ENCODE measurements at regions not wholly inside any gene's neighbourhood (a gene's known extent, or its start where the extent isn't known, plus 50 kb on each side); places are given as distances from the start of the nearest gene placed in this dataset.

DNA sequence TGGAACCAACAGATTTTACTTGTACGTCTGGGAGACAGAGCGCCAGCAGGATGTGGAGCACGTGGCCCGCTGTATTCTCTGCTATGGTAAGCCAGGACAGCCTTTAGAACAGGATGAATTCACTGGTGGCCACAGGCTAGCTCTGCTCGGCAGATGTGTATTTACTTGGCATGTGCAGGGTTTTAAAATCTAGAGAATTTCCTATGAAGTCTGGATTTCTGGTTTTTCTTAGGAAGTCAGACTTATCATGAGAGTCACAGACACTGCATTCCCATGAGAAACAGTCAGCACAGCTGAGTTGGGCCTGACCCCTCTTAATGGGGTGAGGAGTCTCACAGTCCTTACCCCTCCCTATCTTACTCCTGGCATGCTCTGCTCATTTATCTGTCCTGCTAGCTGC is 84.6 kb upstream of the COL6A5 start:
- Histone ChIP-seq H3K4me2 (ENCODE audit: low read length) (no peak overlapping the region), H3K27ac (ENCODE audit: low read length) (no peak overlapping the region), H3K9me2 (ENCODE audit: insufficient read depth, low read length) (no peaks in the 10 kb centered on the region), H3K9me3 (ENCODE audit: low read length) (no peaks in the 10 kb centered on the region), H2AFZ (ENCODE audit: low read depth, low read length) (no peak overlapping the region), H3F3A (ENCODE audit: insufficient read depth, low read length, poor library complexity, severe bottlenecking) (no peaks in the 10 kb centered on the region), H3K27me3 (ENCODE audit: insufficient read depth, low read depth, low read length) (no peaks in the 10 kb centered on the region), H3K79me2 (replicated peaks; ENCODE audit: insufficient read depth, low read length) (no peaks in the 10 kb centered on the region), H4K20me1 (ENCODE audit: insufficient read depth) (no peaks in the 10 kb centered on the region), H3K36me3 (ENCODE audit: insufficient read depth, low read length) (no peaks in the 10 kb centered on the region), H3K9ac (ENCODE audit: low read length) (no peak overlapping the region), H3K4me3 (ENCODE audit: low read length) (no peak overlapping the region)
- TF ChIP-seq, protein P1, sequence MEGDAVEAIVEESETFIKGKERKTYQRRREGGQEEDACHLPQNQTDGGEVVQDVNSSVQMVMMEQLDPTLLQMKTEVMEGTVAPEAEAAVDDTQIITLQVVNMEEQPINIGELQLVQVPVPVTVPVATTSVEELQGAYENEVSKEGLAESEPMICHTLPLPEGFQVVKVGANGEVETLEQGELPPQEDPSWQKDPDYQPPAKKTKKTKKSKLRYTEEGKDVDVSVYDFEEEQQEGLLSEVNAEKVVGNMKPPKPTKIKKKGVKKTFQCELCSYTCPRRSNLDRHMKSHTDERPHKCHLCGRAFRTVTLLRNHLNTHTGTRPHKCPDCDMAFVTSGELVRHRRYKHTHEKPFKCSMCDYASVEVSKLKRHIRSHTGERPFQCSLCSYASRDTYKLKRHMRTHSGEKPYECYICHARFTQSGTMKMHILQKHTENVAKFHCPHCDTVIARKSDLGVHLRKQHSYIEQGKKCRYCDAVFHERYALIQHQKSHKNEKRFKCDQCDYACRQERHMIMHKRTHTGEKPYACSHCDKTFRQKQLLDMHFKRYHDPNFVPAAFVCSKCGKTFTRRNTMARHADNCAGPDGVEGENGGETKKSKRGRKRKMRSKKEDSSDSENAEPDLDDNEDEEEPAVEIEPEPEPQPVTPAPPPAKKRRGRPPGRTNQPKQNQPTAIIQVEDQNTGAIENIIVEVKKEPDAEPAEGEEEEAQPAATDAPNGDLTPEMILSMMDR (IDR thresholded peaks at IDR 0.05; ENCODE audit: poor library complexity, severe bottlenecking): no peak
- TF ChIP-seq, protein P2, sequence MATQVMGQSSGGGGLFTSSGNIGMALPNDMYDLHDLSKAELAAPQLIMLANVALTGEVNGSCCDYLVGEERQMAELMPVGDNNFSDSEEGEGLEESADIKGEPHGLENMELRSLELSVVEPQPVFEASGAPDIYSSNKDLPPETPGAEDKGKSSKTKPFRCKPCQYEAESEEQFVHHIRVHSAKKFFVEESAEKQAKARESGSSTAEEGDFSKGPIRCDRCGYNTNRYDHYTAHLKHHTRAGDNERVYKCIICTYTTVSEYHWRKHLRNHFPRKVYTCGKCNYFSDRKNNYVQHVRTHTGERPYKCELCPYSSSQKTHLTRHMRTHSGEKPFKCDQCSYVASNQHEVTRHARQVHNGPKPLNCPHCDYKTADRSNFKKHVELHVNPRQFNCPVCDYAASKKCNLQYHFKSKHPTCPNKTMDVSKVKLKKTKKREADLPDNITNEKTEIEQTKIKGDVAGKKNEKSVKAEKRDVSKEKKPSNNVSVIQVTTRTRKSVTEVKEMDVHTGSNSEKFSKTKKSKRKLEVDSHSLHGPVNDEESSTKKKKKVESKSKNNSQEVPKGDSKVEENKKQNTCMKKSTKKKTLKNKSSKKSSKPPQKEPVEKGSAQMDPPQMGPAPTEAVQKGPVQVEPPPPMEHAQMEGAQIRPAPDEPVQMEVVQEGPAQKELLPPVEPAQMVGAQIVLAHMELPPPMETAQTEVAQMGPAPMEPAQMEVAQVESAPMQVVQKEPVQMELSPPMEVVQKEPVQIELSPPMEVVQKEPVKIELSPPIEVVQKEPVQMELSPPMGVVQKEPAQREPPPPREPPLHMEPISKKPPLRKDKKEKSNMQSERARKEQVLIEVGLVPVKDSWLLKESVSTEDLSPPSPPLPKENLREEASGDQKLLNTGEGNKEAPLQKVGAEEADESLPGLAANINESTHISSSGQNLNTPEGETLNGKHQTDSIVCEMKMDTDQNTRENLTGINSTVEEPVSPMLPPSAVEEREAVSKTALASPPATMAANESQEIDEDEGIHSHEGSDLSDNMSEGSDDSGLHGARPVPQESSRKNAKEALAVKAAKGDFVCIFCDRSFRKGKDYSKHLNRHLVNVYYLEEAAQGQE (IDR thresholded peaks at IDR 0.05; ENCODE audit: borderline replicate concordance): no peak
- TF ChIP-seq TAF1 (IDR thresholded peaks at IDR 0.05; ENCODE audit: low read depth) (no peak), EZH2 (IDR thresholded peaks at IDR 0.05; ENCODE audit: borderline replicate concordance, insufficient read depth, low read length, poor library complexity, severe bottlenecking) (no peak), EP300 (conservative IDR thresholded peaks at IDR 0.05; ENCODE audit: poor library complexity, severe bottlenecking) (no peak), SMC3 (conservative IDR thresholded peaks at IDR 0.05; ENCODE audit: poor library complexity) (no peak), RAD21 (conservative IDR thresholded peaks at IDR 0.05) (no peak), MXI1 (conservative IDR thresholded peaks at IDR 0.05; ENCODE audit: poor library complexity, severe bottlenecking) (no peak)

- Histone ChIP-seq H3K9ac (ENCODE audit: low read length) (no peak overlapping the region), H3K27me3 (ENCODE audit: insufficient read depth, low read depth, low read length) (no peaks in the 10 kb centered on the region), H3K27ac (ENCODE audit: low read length) (no peak overlapping the region), H3K4me2 (ENCODE audit: low read length) (no peak overlapping the region), H2AFZ (ENCODE audit: low read depth, low read length) (no peak overlapping the region), H3K36me3 (ENCODE audit: insufficient read depth, low read length) (no peaks in the 10 kb centered on the region), H3K4me3 (ENCODE audit: low read length) (no peak overlapping the region), H3F3A (ENCODE audit: insufficient read depth, low read length, poor library complexity, severe bottlenecking) (no peaks in the 10 kb centered on the region), H3K9me3 (ENCODE audit: low read length) (no peaks in the 10 kb centered on the region), H3K9me2 (ENCODE audit: insufficient read depth, low read length) (no peaks in the 10 kb centered on the region), H4K20me1 (ENCODE audit: insufficient read depth) (no peaks in the 10 kb centered on the region), H3K79me2 (replicated peaks; ENCODE audit: insufficient read depth, low read length) (no peaks in the 10 kb centered on the region)
- TF ChIP-seq SMC3 (conservative IDR thresholded peaks at IDR 0.05; ENCODE audit: poor library complexity) (no peak), POLR2AphosphoS5 (IDR thresholded peaks at IDR 0.05) (no peak), EP300 (conservative IDR thresholded peaks at IDR 0.05; ENCODE audit: poor library complexity, severe bottlenecking) (no peak), MXI1 (conservative IDR thresholded peaks at IDR 0.05; ENCODE audit: poor library complexity, severe bottlenecking) (no peak), EZH2 (IDR thresholded peaks at IDR 0.05; ENCODE audit: borderline replicate concordance, insufficient read depth, low read length, poor library complexity, severe bottlenecking) (no peak)
- TF ChIP-seq, protein P2 (IDR thresholded peaks at IDR 0.05; ENCODE audit: borderline replicate concordance): no peak
- TF ChIP-seq, protein P1 (IDR thresholded peaks at IDR 0.05; ENCODE audit: poor library complexity, severe bottlenecking): no peak
Measured at GRCh38 chr3:130263708-130264107, 81.8 kb upstream of the COL6A5 start.

All from neural cell (in vitro differentiated cells).